NCI-H1048 (cell line): ENCODE measurements at regions not wholly inside any gene's neighbourhood (a gene's known extent, or its start where the extent isn't known, plus 50 kb on each side); places are given as distances from the start of the nearest gene placed in this dataset.
"Not testable (repeated sequence)": the region's sequence is repeated elsewhere in the genome, so short reads cannot be mapped to it uniquely, and the experiment has no call there.

ENCODE experiments used
- DNase-seq: peaks from one replicate; lab custom pipeline; 2025; lab: John Stamatoyannopoulos, UW

- DNase-seq: no peak
These were observed 948.8 kb upstream of the FAM98A start for GRCh38 chr2:34547900-34548299.

GRCh38 chr2:34547340-34547739 lies 948.2 kb upstream of the FAM98A start:
- no peak for DNase-seq

GRCh38 chr2:34545486-34546136 lies 946.5 kb upstream of the FAM98A start:
- DNase-seq: no peak

GRCh38 chr2:34534761-34535160 lies 935.7 kb upstream of the FAM98A start:
- DNase-seq: no peak

- DNase-seq: no peak
These were observed 935.2 kb upstream of the FAM98A start for GRCh38 chr2:34534341-34534740.

- DNase-seq: no peak
These were observed 934.6 kb upstream of the FAM98A start for GRCh38 chr2:34533585-34534183.

GRCh38 chr2:34529965-34530364 lies 930.9 kb upstream of the FAM98A start:
- DNase-seq: no peak

GRCh38 chr2:34523958-34524514 lies 924.9 kb upstream of the FAM98A start:
- no peak for DNase-seq

- DNase-seq: no peak
These were observed 920.6 kb upstream of the FAM98A start for GRCh38 chr2:34519659-34520058.

GRCh38 chr2:34498561-34498960 lies 899.5 kb upstream of the FAM98A start:
- DNase-seq: no peak

- not testable (repeated sequence) for DNase-seq
These were observed 895.1 kb upstream of the FAM98A start for GRCh38 chr2:34494192-34494591.

- DNase-seq: no peak
These were observed 893.7 kb upstream of the FAM98A start for GRCh38 chr2:34492561-34493455.

GRCh38 chr2:34486965-34487364 lies 887.9 kb upstream of the FAM98A start:
- DNase-seq: no peak

GRCh38 chr2:34481542-34481941 lies 882.4 kb upstream of the FAM98A start:
- DNase-seq: no peak

GRCh38 chr2:34480366-34480765 lies 881.3 kb upstream of the FAM98A start:
- DNase-seq: no peak

GRCh38 chr2:34475156-34475555 lies 876.1 kb upstream of the FAM98A start:
- DNase-seq: no peak

- DNase-seq: no peak
These were observed 875.5 kb upstream of the FAM98A start for GRCh38 chr2:34474646-34475045.

- no peak for DNase-seq
These were observed 848.0 kb upstream of the FAM98A start for GRCh38 chr2:34447097-34447496.

GRCh38 chr2:34423301-34423700 lies 824.2 kb upstream of the FAM98A start:
- DNase-seq: no peak

GRCh38 chr2:34419856-34420255 lies 820.8 kb upstream of the FAM98A start:
- no peak for DNase-seq

GRCh38 chr2:34416856-34417255 lies 817.8 kb upstream of the FAM98A start:
- DNase-seq: no peak

GRCh38 chr2:34414856-34415255 lies 815.8 kb upstream of the FAM98A start:
- no peak for DNase-seq

GRCh38 chr2:34408100-34408499 lies 809.0 kb upstream of the FAM98A start:
- DNase-seq: no peak
